IMR-90 (cell line): ENCODE measurements at regions not wholly inside any gene's neighbourhood (a gene's known extent, or its start where the extent isn't known, plus 50 kb on each side); places are given as distances from the start of the nearest gene placed in this dataset.

ENCODE experiments used
- ATAC-seq: fragments of 200-7000 bp; cut with Tn5 transposase; 2 replicates; pipeline ENCODE4 v1.9.1; 2020; ENCODE audit warnings: low read depth, mild to moderate bottlenecking, moderate library complexity
- BruUV-seq: library from RNA; stranded (reverse); fragments of 400-500 nt; replicated peaks from 2 replicates; lab custom pipeline; 2021; lab: Mats Ljungman, UMichigan
- CTCF ChIA-PET: fragments of 300-600 bp; formaldehyde crosslinking; extraction: SDS; loops from one replicate; lab custom pipeline; 2021; ENCODE audit warnings: antibody characterized with exemption; lab: Yijun Ruan, JAX
- POLR2A ChIA-PET: fragments of 300-600 bp; sonication (Branson Sonifier 250); formaldehyde crosslinking; loops from one replicate; lab custom pipeline; 2022; ENCODE audit warnings: antibody characterized with exemption; ENCODE audit not compliant: unreplicated experiment; lab: Charles Lee
- DNase-seq: peaks from one replicate; pipeline ENCODE4 v3.0.0; 2013
- H2AFZ ChIP-seq: replicated peaks from 2 replicates; pipeline ENCODE3; 2013; ENCODE audit warnings: low read length, mild to moderate bottlenecking; ENCODE audit not compliant: poor library complexity
- H2AK5ac ChIP-seq: 2 replicates; pipeline ENCODE4 v1.6.1; 2013; ENCODE audit warnings: low read depth, low read length, inconsistent platforms
- H2AK9ac ChIP-seq: replicated peaks from 2 replicates; pipeline ENCODE3; 2013; ENCODE audit warnings: mild to moderate bottlenecking, low read depth, low read length, moderate library complexity; ENCODE audit not compliant: poor library complexity
- H2BK120ac ChIP-seq: 2 replicates; pipeline ENCODE4 v1.6.1; 2013; ENCODE audit warnings: low read depth, low read length, inconsistent platforms
- H2BK15ac ChIP-seq: 3 replicates; pipeline ENCODE4 v1.6.1; 2013; ENCODE audit warnings: low read depth, low read length, inconsistent platforms
- H2BK20ac ChIP-seq: 2 replicates; pipeline ENCODE4 v1.6.1; 2013; ENCODE audit warnings: low read depth, mild to moderate bottlenecking, inconsistent platforms, low read length, moderate library complexity
- H2BK5ac ChIP-seq: 2 replicates; pipeline ENCODE4 v1.6.1; 2013; ENCODE audit warnings: mild to moderate bottlenecking, low read depth, low read length, inconsistent platforms; ENCODE audit not compliant: poor library complexity, severe bottlenecking
- H3K14ac ChIP-seq: replicated peaks from 2 replicates; pipeline ENCODE4 v1.6.1; 2013; ENCODE audit warnings: low read depth, low read length, inconsistent platforms
- H3K18ac ChIP-seq: 2 replicates; pipeline ENCODE4 v1.6.1; 2013; ENCODE audit warnings: low read depth, low read length, control low read depth
- H3K23ac ChIP-seq: 2 replicates; pipeline ENCODE4 v1.6.1; 2013; ENCODE audit warnings: low read depth, low read length, inconsistent platforms
- H3K27ac ChIP-seq: 2 replicates; pipeline ENCODE4 v1.5.1; 2013; ENCODE audit warnings: mild to moderate bottlenecking, control low read depth, low read length; ENCODE audit not compliant: insufficient read depth
- H3K27me3 ChIP-seq: 2 replicates; pipeline ENCODE4 v1.6.1; 2013; ENCODE audit warnings: low read length; ENCODE audit not compliant: control insufficient read depth, insufficient read depth
- H3K36me3 ChIP-seq: 2 replicates; pipeline ENCODE4 v1.6.1; 2013; ENCODE audit warnings: low read length, mixed read lengths; ENCODE audit not compliant: control insufficient read depth, insufficient read depth
- H3K4ac ChIP-seq: 2 replicates; pipeline ENCODE4 v1.6.1; 2013; ENCODE audit warnings: low read depth, low read length, inconsistent platforms
- H3K4me1 ChIP-seq: 2 replicates; pipeline ENCODE4 v1.6.1; 2013; ENCODE audit warnings: low read length, mixed read lengths; ENCODE audit not compliant: control insufficient read depth, insufficient read depth
- H3K4me2 ChIP-seq: 2 replicates; pipeline ENCODE4 v1.6.1; 2013; ENCODE audit warnings: low read depth, mild to moderate bottlenecking, control low read depth, low read length, moderate library complexity
- H3K4me3 ChIP-seq: 2 replicates; pipeline ENCODE4 v1.5.1; 2013; ENCODE audit warnings: low read depth, mild to moderate bottlenecking, control low read depth, low read length, moderate library complexity; ENCODE audit not compliant: insufficient read depth
- H3K56ac ChIP-seq: 2 replicates; pipeline ENCODE4 v1.6.1; 2013; ENCODE audit warnings: low read length, inconsistent platforms; ENCODE audit not compliant: insufficient read depth; ENCODE audit errors: extremely low read depth
- H3K79me1 ChIP-seq, 2 experiments: 2 replicates each; pipeline ENCODE4 v1.6.1; 2013; ENCODE audit warnings: low read length in 2 of 2, inconsistent platforms in 1 of 2, low read depth in 1 of 2
- H3K9ac ChIP-seq: 2 replicates; pipeline ENCODE4 v1.6.1; 2013; ENCODE audit warnings: low read depth, low read length, control low read depth
- H3K9me1 ChIP-seq: 2 replicates; pipeline ENCODE4 v1.6.1; 2013; ENCODE audit warnings: low read length, inconsistent platforms; ENCODE audit not compliant: insufficient read depth
- H3K9me3 ChIP-seq: 2 replicates; pipeline ENCODE4 v1.6.1; 2013; ENCODE audit warnings: low read length; ENCODE audit not compliant: control insufficient read depth, insufficient read depth
- H4K20me1 ChIP-seq: 2 replicates; pipeline ENCODE4 v1.6.1; 2013; ENCODE audit warnings: low read length, inconsistent platforms; ENCODE audit not compliant: insufficient read depth
- H4K5ac ChIP-seq: 2 replicates; pipeline ENCODE4 v1.6.1; 2013; ENCODE audit warnings: mild to moderate bottlenecking, low read depth, low read length, control low read depth
- H4K8ac ChIP-seq, 2 experiments: 2 replicates each; pipeline ENCODE4 v1.6.1; 2013; ENCODE audit warnings: low read depth in 2 of 2, low read length in 2 of 2, control low read depth in 1 of 2, inconsistent platforms in 1 of 2
- H4K91ac ChIP-seq: 2 replicates; pipeline ENCODE4 v1.6.1; 2013; ENCODE audit warnings: low read depth, low read length, inconsistent platforms; ENCODE audit not compliant: insufficient read depth
- BHLHE40 ChIP-seq: fragments of 150-350 bp; IDR thresholded peaks from 2 replicates; pipeline ENCODE4 v1.6.1; 2016; ENCODE audit warnings: mild to moderate bottlenecking, low read depth, low read length
- NFE2L2 ChIP-seq: fragments of 150-350 bp; IDR thresholded peaks from 2 replicates; pipeline ENCODE4 v1.6.1; 2016; ENCODE audit warnings: low read depth, mild to moderate bottlenecking, low read length
- POLR2A ChIP-seq: IDR thresholded peaks from 2 replicates; pipeline ENCODE4 v1.6.1; 2012; ENCODE audit warnings: mild to moderate bottlenecking, low read depth, low read length
- RAD21 ChIP-seq: IDR thresholded peaks from 2 replicates; pipeline ENCODE4 v1.6.1; 2012; ENCODE audit warnings: low read length, improper control_type of control experiment
- SMC3 ChIP-seq: fragments of 150-350 bp; IDR thresholded peaks from 2 replicates; pipeline ENCODE4 v1.6.1; 2016; ENCODE audit warnings: low read depth, mild to moderate bottlenecking, antibody characterized with exemption, low read length, moderate library complexity
- USF2 ChIP-seq: fragments of 150-350 bp; IDR thresholded peaks from 2 replicates; pipeline ENCODE4 v1.6.1; 2017; ENCODE audit warnings: mild to moderate bottlenecking, antibody characterized with exemption, low read length, low read depth
- WGBS, 2 experiments: methylation state at CpG; one replicate each; pipeline versions ENCODE4 v1.1.5 to v1.1.7; 2013; ENCODE audit warnings: missing lambda C conversion rate in 2 of 2; ENCODE audit not compliant: insufficient read length in 1 of 2; ENCODE audit errors: extremely low coverage in 2 of 2; 5-methylcytosine and 5-hydroxymethylcytosine counted together
- dilution Hi-C: fragments of 300-500 bp; cut with HindIII; formaldehyde crosslinking; loops from one replicate; pipeline ENCODE4 v1.14.3; 2018; ENCODE audit warnings: low sequenced_read_pairs; ENCODE audit not compliant: unreplicated experiment
- in situ Hi-C: fragments of 300-500 bp; cut with MboI; formaldehyde crosslinking; loops from 3 replicates; pipeline ENCODE4 v1.14.3; 2019; ENCODE audit warnings: low sequenced_read_pairs, inconsistent platforms, mixed read lengths
- intact Hi-C: fragments of 100-400 bp; cut with micrococcal nuclease; formaldehyde crosslinking; loops from 2 replicates; pipeline ENCODE4 v1.10.0; 2022
- TF ChIP-seq, protein P1 (sequence below): fragments of 150-350 bp; IDR thresholded peaks from 2 replicates; pipeline ENCODE4 v1.6.1; 2016; ENCODE audit warnings: low read depth, mild to moderate bottlenecking, low read length, moderate library complexity, borderline replicate concordance

GRCh38 chrX:151818828-151819227, 84.3 kb downstream of the CNGA2 start:
- H3K4ac ChIP-seq, result no peak overlapping the region

More at GRCh38 chrX:151818828-151819227, 84.3 kb downstream of the CNGA2 start:
- Histone ChIP-seq H3K27ac (no peak overlapping the region), H3K9ac (no peak overlapping the region), H4K8ac (no peak overlapping the region), H2BK15ac (no peak overlapping the region), H3K9me1 (no peaks in the 10 kb centered on the region), H3K79me1 (no peaks in the 10 kb centered on the region), H4K5ac (no peak overlapping the region), H3K27me3 (no peaks in the 10 kb centered on the region), H2BK120ac (no peak overlapping the region), H3K23ac (no peak overlapping the region), H2AK9ac (no peak overlapping the region), H2BK20ac (no peak overlapping the region), H2BK5ac (no peak overlapping the region), H4K20me1 (no peaks in the 10 kb centered on the region), H2AFZ (no peak overlapping the region), H3K56ac (no peak overlapping the region), H3K4me2 (no peak overlapping the region), H3K36me3 (no peaks in the 10 kb centered on the region), H3K18ac (no peak overlapping the region), H3K9me3 (no peaks in the 10 kb centered on the region; the same call in 1 of the 2 replicates), H4K91ac (no peak overlapping the region), H3K4me3 (no peak overlapping the region), H3K14ac (no peak overlapping the region), H3K4me1 (no peaks in the 10 kb centered on the region), H2AK5ac (no peak overlapping the region)
- ChIA-PET POLR2A (no interaction called here), CTCF (no interaction called here)
- WGBS, 2 experiments, result no CpG with 5 or more reads among the region's 2 CpGs
- ATAC-seq (no peak), DNase-seq (no peak)
- intact Hi-C loops (no loop called here), in situ Hi-C loops (no loop called here), dilution Hi-C loops (no loop called here)
- no TSS peak for BruUV-seq
- TF ChIP-seq USF2, result no peak
- TF ChIP-seq BHLHE40, result no peak
- no peak for TF ChIP-seq POLR2A
- TF ChIP-seq, protein P1, sequence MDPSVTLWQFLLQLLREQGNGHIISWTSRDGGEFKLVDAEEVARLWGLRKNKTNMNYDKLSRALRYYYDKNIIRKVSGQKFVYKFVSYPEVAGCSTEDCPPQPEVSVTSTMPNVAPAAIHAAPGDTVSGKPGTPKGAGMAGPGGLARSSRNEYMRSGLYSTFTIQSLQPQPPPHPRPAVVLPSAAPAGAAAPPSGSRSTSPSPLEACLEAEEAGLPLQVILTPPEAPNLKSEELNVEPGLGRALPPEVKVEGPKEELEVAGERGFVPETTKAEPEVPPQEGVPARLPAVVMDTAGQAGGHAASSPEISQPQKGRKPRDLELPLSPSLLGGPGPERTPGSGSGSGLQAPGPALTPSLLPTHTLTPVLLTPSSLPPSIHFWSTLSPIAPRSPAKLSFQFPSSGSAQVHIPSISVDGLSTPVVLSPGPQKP, result no peak
- TF ChIP-seq SMC3, result no peak
- no peak for TF ChIP-seq NFE2L2
- no peak for TF ChIP-seq RAD21
